HEK293T (cell line): ENCODE measurements at regions not wholly inside any gene's neighbourhood (a gene's known extent, or its start where the extent isn't known, plus 50 kb on each side); places are given as distances from the start of the nearest gene placed in this dataset.

Source experiments
- CTCF ChIA-PET: fragments of 350-600 bp; formaldehyde crosslinking; extraction: SDS; loops from one replicate; lab custom pipeline; 2021; ENCODE audit warnings: antibody characterized with exemption, inconsistent platforms; lab: Yijun Ruan, JAX
- POLR2A ChIA-PET: fragments of 350-600 bp; formaldehyde crosslinking; extraction: SDS; loops from one replicate; lab custom pipeline; 2020; ENCODE audit warnings: antibody characterized with exemption, inconsistent platforms; lab: Yijun Ruan, JAX
- DNase-seq: peaks from one replicate; pipeline ENCODE4 v3.0.0; 2012; ENCODE audit warnings: mixed read lengths; ENCODE audit errors: extremely low spot score
- ARNT ChIP-seq: fragments of 450-650 bp; IDR thresholded peaks from 2 replicates; pipeline ENCODE4 v1.6.1; 2017; ENCODE audit warnings: mild to moderate bottlenecking
- BHLHE40 ChIP-seq: fragments of 450-650 bp; IDR thresholded peaks from 2 replicates; pipeline ENCODE4 v1.6.1; 2016; ENCODE audit warnings: mild to moderate bottlenecking, moderate library complexity, borderline replicate concordance
- CTBP1 ChIP-seq: fragments of 450-650 bp; IDR thresholded peaks from 2 replicates; pipeline ENCODE4 v1.6.1; 2016; ENCODE audit warnings: borderline replicate concordance
- ELF4 ChIP-seq: fragments of 450-650 bp; IDR thresholded peaks from 2 replicates; pipeline ENCODE4 v1.6.1; 2017; ENCODE audit warnings: antibody characterized with exemption
- FOXA1 ChIP-seq: fragments of 450-650 bp; IDR thresholded peaks from 2 replicates; pipeline ENCODE4 v1.6.1; 2016; ENCODE audit warnings: mild to moderate bottlenecking
- FOXK2 ChIP-seq: fragments of 450-650 bp; IDR thresholded peaks from 2 replicates; pipeline ENCODE4 v1.6.1; 2016; ENCODE audit warnings: mild to moderate bottlenecking
- FOXM1 ChIP-seq: fragments of 450-650 bp; IDR thresholded peaks from 2 replicates; pipeline ENCODE4 v1.6.1; 2017; ENCODE audit warnings: mild to moderate bottlenecking, borderline replicate concordance
- HDGF ChIP-seq: fragments of 450-650 bp; IDR thresholded peaks from 2 replicates; pipeline ENCODE4 v1.6.1; 2017; ENCODE audit warnings: antibody characterized with exemption, borderline replicate concordance
- L3MBTL2 ChIP-seq: fragments of 450-650 bp; conservative IDR thresholded peaks from 2 replicates; pipeline ENCODE4 v1.6.1; 2016; ENCODE audit warnings: mild to moderate bottlenecking
- LEF1 ChIP-seq: fragments of 450-650 bp; IDR thresholded peaks from 2 replicates; pipeline ENCODE4 v1.6.1; 2017; ENCODE audit warnings: mild to moderate bottlenecking, borderline replicate concordance
- NFRKB ChIP-seq: fragments of 450-650 bp; IDR thresholded peaks from 2 replicates; pipeline ENCODE4 v1.6.1; 2016; ENCODE audit warnings: mild to moderate bottlenecking, moderate library complexity
- PKNOX1 ChIP-seq: fragments of 450-650 bp; IDR thresholded peaks from 2 replicates; pipeline ENCODE4 v1.6.1; 2016
- SP1 ChIP-seq: fragments of 450-650 bp; IDR thresholded peaks from 2 replicates; pipeline ENCODE4 v1.6.1; 2017
- SUZ12 ChIP-seq: fragments of 450-650 bp; IDR thresholded peaks from 2 replicates; pipeline ENCODE4 v1.6.1; 2016; ENCODE audit warnings: mild to moderate bottlenecking
- TARDBP ChIP-seq: fragments of 450-650 bp; IDR thresholded peaks from 2 replicates; pipeline ENCODE4 v1.6.1; 2016
- ZNF384 ChIP-seq: fragments of 450-650 bp; IDR thresholded peaks from 2 replicates; pipeline ENCODE4 v1.6.1; 2016

GRCh38 chr3:168974617-168975403 is 688.7 kb downstream of the MECOM start:
- CTCF ChIA-PET, result no interaction called here
- POLR2A ChIA-PET, result no interaction called here
- TF ChIP-seq ZNF384, result no peak
- no peak for TF ChIP-seq FOXK2
- no peak for TF ChIP-seq SP1
- no peak for TF ChIP-seq FOXA1
- TF ChIP-seq NFRKB, result no peak
- TF ChIP-seq ARNT, result no peak
- TF ChIP-seq HDGF, result no peak
- TF ChIP-seq SUZ12, result no peak
- TF ChIP-seq PKNOX1, result peak; percentile 48; the same call in 1 of the 2 replicates
- TF ChIP-seq ELF4, result no peak
- TF ChIP-seq TARDBP, result no peak
- TF ChIP-seq CTBP1, result peak; percentile 61
- no peak for TF ChIP-seq FOXM1
- no peak for DNase-seq

GRCh38 chr3:168973897-168974296 is 689.6 kb downstream of the MECOM start:
- no peak for DNase-seq
- TF ChIP-seq FOXA1 (no peak), FOXK2 (no peak), ELF4 (no peak), TARDBP (no peak), L3MBTL2 (no peak), HDGF (no peak), ARNT (no peak), ZNF384 (no peak)
- CTCF ChIA-PET, result interaction anchor here (0.5 kb wide), 1 partner anchor 762 kb away, joined by 3 read pairs; no protein-coding TSS in a partner anchor
- POLR2A ChIA-PET, result no interaction called here

- ChIA-PET CTCF (no interaction called here), POLR2A (no interaction called here)
- DNase-seq, result no peak
- TF ChIP-seq BHLHE40, result no peak
- no peak for TF ChIP-seq CTBP1
- TF ChIP-seq ELF4, result no peak
Measured at GRCh38 chr3:168973206-168973605, 690.3 kb downstream of the MECOM start.

- CTCF ChIA-PET, result no interaction called here
Measured at GRCh38 chr3:168968609-168969008, 694.9 kb downstream of the MECOM start.

GRCh38 chr3:168964736-168965135 is 698.8 kb downstream of the MECOM start:
- CTCF ChIA-PET, result no interaction called here
- TF ChIP-seq ARNT (no peak), ELF4 (no peak)
- POLR2A ChIA-PET, result no interaction called here
- DNase-seq, result no peak

More at GRCh38 chr3:168968609-168969008, 694.9 kb downstream of the MECOM start:
- DNase-seq, result no peak
- POLR2A ChIA-PET, result no interaction called here
- TF ChIP-seq SP1, result no peak
- no peak for TF ChIP-seq TARDBP
- no peak for TF ChIP-seq HDGF
- no peak for TF ChIP-seq FOXM1
- no peak for TF ChIP-seq PKNOX1
- no peak for TF ChIP-seq SUZ12
- no peak for TF ChIP-seq NFRKB
- TF ChIP-seq L3MBTL2, result no peak
- TF ChIP-seq ELF4, result no peak
- no peak for TF ChIP-seq LEF1
- TF ChIP-seq ZNF384, result no peak

GRCh38 chr3:168961271-168961670 is 702.2 kb downstream of the MECOM start:
- CTCF ChIA-PET, result no interaction called here

More at GRCh38 chr3:168961271-168961670, 702.2 kb downstream of the MECOM start:
- DNase-seq, result no peak
- no peak for TF ChIP-seq CTBP1
- TF ChIP-seq SUZ12, result no peak
- no peak for TF ChIP-seq FOXM1
- no peak for TF ChIP-seq L3MBTL2
- no peak for TF ChIP-seq LEF1
- no peak for TF ChIP-seq ARNT
- TF ChIP-seq FOXK2, result no peak
- no peak for TF ChIP-seq PKNOX1
- no peak for TF ChIP-seq TARDBP
- TF ChIP-seq BHLHE40, result no peak
- no peak for TF ChIP-seq FOXA1
- TF ChIP-seq ELF4, result no peak
- TF ChIP-seq HDGF, result no peak
- no peak for TF ChIP-seq SP1
- TF ChIP-seq ZNF384, result no peak
- POLR2A ChIA-PET, result no interaction called here
